Activated naive CD8-positive, alpha-beta T cell treated with anti-CD3 and anti-CD28 coated beads, Interleukin-2, amount 50 U/mL, for 24 hours (primary cell): ENCODE measurements at regions not wholly inside any gene's neighbourhood (a gene's known extent, or its start where the extent isn't known, plus 50 kb on each side); places are given as distances from the start of the nearest gene placed in this dataset.
"Not testable (repeated sequence)": the region's sequence is repeated elsewhere in the genome, so short reads cannot be mapped to it uniquely, and the experiment has no call there.

Experiments
- ATAC-seq: fragments of 150-1000 bp; cut with Tn5 transposase; one replicate; pipeline ENCODE4 v1.10.0; 2021
- DNase-seq: peaks from one replicate; pipeline ENCODE4 v3.0.0; 2021
- H3K27ac Mint-ChIP-seq: one replicate; pipeline ENCODE4 v1.8.0; 2021; ENCODE audit warnings: mild to moderate bottlenecking, mixed read lengths
- H3K27me3 Mint-ChIP-seq: one replicate; pipeline ENCODE4 v1.8.0; 2021; ENCODE audit warnings: mixed read lengths
- H3K36me3 Mint-ChIP-seq: one replicate; pipeline ENCODE4 v1.8.0; 2021; ENCODE audit warnings: low read depth, mixed read lengths
- H3K4me1 Mint-ChIP-seq: one replicate; pipeline ENCODE4 v1.8.0; 2021; ENCODE audit warnings: mixed read lengths
- H3K4me3 Mint-ChIP-seq: one replicate; pipeline ENCODE4 v1.8.0; 2021; ENCODE audit warnings: mild to moderate bottlenecking, moderate library complexity, mixed read lengths
- H3K9me3 Mint-ChIP-seq: one replicate; pipeline ENCODE4 v1.8.0; 2021; ENCODE audit warnings: mixed read lengths

- Mint-ChIP-seq H3K4me3 (no peak overlapping the region), H3K9me3 (no peaks in the 10 kb centered on the region), H3K36me3 (no peaks in the 10 kb centered on the region), H3K27ac (no peak overlapping the region), H3K4me1 (no peaks in the 10 kb centered on the region), H3K27me3 (peaks cover 4% of the 10 kb centered on the region)
- no peak for ATAC-seq
- no peak for DNase-seq
Observed at GRCh38 chr15:62896969-62897486, 145.5 kb upstream of the TPM1 start.

- DNase-seq (no peak), ATAC-seq (no peak)
- H3K27me3 Mint-ChIP-seq = peaks cover 4% of the 10 kb centered on the region
- H3K4me1 Mint-ChIP-seq = no peaks in the 10 kb centered on the region
- H3K27ac Mint-ChIP-seq = no peak overlapping the region
- no peaks in the 10 kb centered on the region for H3K36me3 Mint-ChIP-seq
- H3K4me3 Mint-ChIP-seq = no peak overlapping the region
- H3K9me3 Mint-ChIP-seq = no peaks in the 10 kb centered on the region
Observed at GRCh38 chr15:62897634-62898033, 144.9 kb upstream of the TPM1 start.

GRCh38 chr15:62899090-62899493, 143.5 kb upstream of the TPM1 start:
- DNase-seq (no peak), ATAC-seq (no peak)
- Mint-ChIP-seq H3K4me1 (no peaks in the 10 kb centered on the region), H3K36me3 (no peaks in the 10 kb centered on the region), H3K27ac (no peak overlapping the region), H3K27me3 (peaks cover 4% of the 10 kb centered on the region), H3K4me3 (no peak overlapping the region), H3K9me3 (no peaks in the 10 kb centered on the region)

- Mint-ChIP-seq H3K27ac (no peak overlapping the region), H3K4me1 (no peaks in the 10 kb centered on the region), H3K36me3 (no peaks in the 10 kb centered on the region), H3K4me3 (no peak overlapping the region), H3K27me3 (peaks cover 4% of the 10 kb centered on the region), H3K9me3 (no peaks in the 10 kb centered on the region)
- DNase-seq = no peak
- no peak for ATAC-seq
Observed at GRCh38 chr15:62900071-62900802, 142.3 kb upstream of the TPM1 start.

GRCh38 chr15:62901087-62901486, 141.5 kb upstream of the TPM1 start:
- DNase-seq = no peak
- no peaks in the 10 kb centered on the region for H3K9me3 Mint-ChIP-seq
- no peak overlapping the region for H3K4me3 Mint-ChIP-seq
- no peaks in the 10 kb centered on the region for H3K4me1 Mint-ChIP-seq
- no peak for ATAC-seq
- peaks cover 4% of the 10 kb centered on the region for H3K27me3 Mint-ChIP-seq
- H3K27ac Mint-ChIP-seq = no peak overlapping the region
- H3K36me3 Mint-ChIP-seq = no peaks in the 10 kb centered on the region

GRCh38 chr15:62901909-62902546, 140.5 kb upstream of the TPM1 start:
- Mint-ChIP-seq H3K9me3 (no peaks in the 10 kb centered on the region), H3K4me3 (no peak overlapping the region), H3K36me3 (no peaks in the 10 kb centered on the region), H3K27ac (no peak overlapping the region), H3K27me3 (peaks cover 4% of the 10 kb centered on the region), H3K4me1 (no peaks in the 10 kb centered on the region)
- ATAC-seq = no peak
- no peak for DNase-seq

- DNase-seq (no peak), ATAC-seq (no peak)
- Mint-ChIP-seq H3K4me3 (no peak overlapping the region), H3K9me3 (no peaks in the 10 kb centered on the region), H3K4me1 (no peaks in the 10 kb centered on the region), H3K36me3 (no peaks in the 10 kb centered on the region), H3K27me3 (no peaks in the 10 kb centered on the region), H3K27ac (no peak overlapping the region)
Observed at GRCh38 chr15:62902821-62903220, 139.7 kb upstream of the TPM1 start.

- Mint-ChIP-seq H3K4me3 (no peak overlapping the region), H3K27ac (no peak overlapping the region), H3K27me3 (no peaks in the 10 kb centered on the region), H3K9me3 (no peaks in the 10 kb centered on the region), H3K4me1 (no peaks in the 10 kb centered on the region), H3K36me3 (no peaks in the 10 kb centered on the region)
- DNase-seq (no peak), ATAC-seq (no peak)
Observed at GRCh38 chr15:62903437-62903836, 139.1 kb upstream of the TPM1 start.

- Mint-ChIP-seq H3K27ac (no peak overlapping the region), H3K36me3 (no peaks in the 10 kb centered on the region), H3K4me3 (no peak overlapping the region), H3K4me1 (no peaks in the 10 kb centered on the region), H3K27me3 (no peaks in the 10 kb centered on the region), H3K9me3 (no peaks in the 10 kb centered on the region)
- ATAC-seq = no peak
- DNase-seq = no peak
Observed at GRCh38 chr15:62904041-62904910, 138.3 kb upstream of the TPM1 start.

DNA sequence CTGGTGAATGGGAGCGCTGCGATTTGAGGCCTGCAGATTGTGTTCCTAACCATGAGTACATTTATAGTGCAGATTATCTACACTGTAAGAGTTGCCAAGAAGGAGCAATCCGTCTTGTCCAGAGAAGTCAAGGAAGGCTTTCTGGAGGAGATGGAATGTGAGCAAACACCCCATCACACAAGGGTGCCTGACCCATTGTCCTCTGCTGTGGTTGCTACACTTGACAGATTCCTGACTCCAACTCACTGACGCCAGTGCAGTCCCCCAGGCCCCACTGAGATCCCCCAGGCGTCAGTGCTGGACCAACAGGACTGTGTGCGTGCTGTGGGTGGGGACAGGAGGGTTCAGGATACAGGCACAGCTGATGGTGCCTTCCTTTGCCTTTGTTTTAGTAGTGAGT, 135.9 kb upstream of the TPM1 start:
- H3K27ac Mint-ChIP-seq = no peak overlapping the region
- no peaks in the 10 kb centered on the region for H3K36me3 Mint-ChIP-seq

GRCh38 chr15:62907275-62907674, 135.3 kb upstream of the TPM1 start:
- H3K27ac Mint-ChIP-seq = no peak overlapping the region
- H3K27me3 Mint-ChIP-seq = peaks cover 2% of the 10 kb centered on the region
- DNase-seq = no peak
- no peak overlapping the region for H3K4me3 Mint-ChIP-seq
- ATAC-seq = no peak
- H3K9me3 Mint-ChIP-seq = no peaks in the 10 kb centered on the region
- H3K4me1 Mint-ChIP-seq = no peaks in the 10 kb centered on the region
- H3K36me3 Mint-ChIP-seq = no peaks in the 10 kb centered on the region

More for the DNA sequence above, 135.9 kb upstream of the TPM1 start:
- ATAC-seq (no peak), DNase-seq (no peak)
- H3K4me1 Mint-ChIP-seq = no peaks in the 10 kb centered on the region
- peaks cover 2% of the 10 kb centered on the region for H3K27me3 Mint-ChIP-seq
- H3K9me3 Mint-ChIP-seq = no peaks in the 10 kb centered on the region
- H3K4me3 Mint-ChIP-seq = no peak overlapping the region

GRCh38 chr15:62908341-62908740, 134.2 kb upstream of the TPM1 start:
- H3K27ac Mint-ChIP-seq, H3K4me3 Mint-ChIP-seq, DNase-seq, H3K9me3 Mint-ChIP-seq, H3K4me1 Mint-ChIP-seq, ATAC-seq, H3K27me3 Mint-ChIP-seq, H3K36me3 Mint-ChIP-seq: not testable (repeated sequence)

DNA sequence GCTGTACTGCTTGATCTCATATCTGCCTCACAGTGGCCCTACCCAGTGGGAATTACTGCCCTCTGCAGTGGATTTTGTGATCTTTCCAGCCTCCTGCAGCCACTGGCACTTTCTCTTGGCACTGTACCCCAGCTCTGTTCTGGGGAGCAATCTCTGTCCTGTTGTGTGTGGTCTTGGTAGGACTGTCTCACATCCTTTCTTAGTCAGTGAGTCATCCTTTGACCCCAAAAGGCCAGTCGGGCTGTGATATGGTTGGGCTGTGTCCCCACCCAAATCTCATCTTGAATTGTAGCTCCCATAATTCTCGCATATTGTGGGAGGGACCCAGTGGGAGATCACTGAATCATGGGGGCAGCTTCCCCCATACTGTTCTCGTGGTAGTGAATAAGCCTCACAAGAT, 133.3 kb upstream of the TPM1 start:
- Mint-ChIP-seq H3K4me1 (no peaks in the 10 kb centered on the region), H3K27me3 (peaks cover 8% of the 10 kb centered on the region), H3K27ac (no peak overlapping the region), H3K9me3 (no peaks in the 10 kb centered on the region), H3K4me3 (no peak overlapping the region), H3K36me3 (no peaks in the 10 kb centered on the region)
- DNase-seq = no peak
- ATAC-seq = no peak

GRCh38 chr15:62912282-62912681, 130.3 kb upstream of the TPM1 start:
- DNase-seq = no peak
- Mint-ChIP-seq H3K27me3 (peaks cover 15% of the 10 kb centered on the region), H3K27ac (no peak overlapping the region), H3K4me3 (no peak overlapping the region), H3K4me1 (no peaks in the 10 kb centered on the region), H3K36me3 (no peaks in the 10 kb centered on the region), H3K9me3 (no peaks in the 10 kb centered on the region)
- ATAC-seq = no peak

DNA sequence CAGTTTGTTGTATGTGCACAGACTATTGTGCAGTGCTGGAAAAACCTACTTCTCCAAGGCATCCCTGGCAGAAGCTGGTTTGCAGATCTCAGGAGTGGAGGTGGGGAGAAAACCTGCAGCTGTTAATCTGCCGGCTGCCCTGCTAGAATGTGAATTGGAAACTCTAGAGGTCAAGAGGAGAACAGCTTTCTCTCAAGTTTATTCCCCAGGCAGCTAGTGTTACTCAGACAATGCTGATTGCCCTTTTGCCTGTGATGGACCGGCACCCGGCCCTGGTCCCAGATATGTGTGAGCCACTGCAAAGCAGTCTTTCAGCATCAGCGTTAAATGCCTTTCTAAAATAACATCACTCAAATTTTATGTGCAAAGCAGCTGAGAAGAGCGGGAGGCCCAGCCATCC, 129.7 kb upstream of the TPM1 start:
- no peak for ATAC-seq
- H3K9me3 Mint-ChIP-seq = no peaks in the 10 kb centered on the region
- no peaks in the 10 kb centered on the region for H3K36me3 Mint-ChIP-seq
- no peaks in the 10 kb centered on the region for H3K4me1 Mint-ChIP-seq
- H3K4me3 Mint-ChIP-seq = no peak overlapping the region
- H3K27ac Mint-ChIP-seq = no peak overlapping the region
- no peak for DNase-seq
- H3K27me3 Mint-ChIP-seq = peaks cover 18% of the 10 kb centered on the region
